ENCODE measurements at regions not wholly inside any gene's neighbourhood (a gene's known extent, or its start where the extent isn't known, plus 50 kb on each side); places are given as distances from the start of the nearest gene placed in this dataset.

DNA sequence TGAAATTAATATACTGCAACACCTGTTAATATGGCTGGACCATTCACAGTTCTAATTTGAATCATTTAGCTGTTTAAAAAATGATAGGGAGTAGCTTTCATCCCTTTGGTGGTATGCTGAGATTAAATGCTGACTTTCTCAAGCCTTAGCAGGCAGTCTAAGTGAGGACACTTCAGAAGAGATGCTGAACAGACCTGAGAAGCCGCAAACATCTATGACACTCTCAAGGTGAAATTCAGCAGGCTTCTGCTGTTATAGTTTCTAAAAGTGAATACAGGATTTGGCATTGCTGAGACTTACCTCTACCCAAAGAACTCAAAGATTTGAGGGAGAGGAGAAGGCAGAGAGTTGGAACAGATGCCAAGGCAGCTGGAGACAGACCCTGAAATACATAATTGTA, 431.2 kb upstream of the FAM98A start:
- TF ChIP-seq, protein P1, sequence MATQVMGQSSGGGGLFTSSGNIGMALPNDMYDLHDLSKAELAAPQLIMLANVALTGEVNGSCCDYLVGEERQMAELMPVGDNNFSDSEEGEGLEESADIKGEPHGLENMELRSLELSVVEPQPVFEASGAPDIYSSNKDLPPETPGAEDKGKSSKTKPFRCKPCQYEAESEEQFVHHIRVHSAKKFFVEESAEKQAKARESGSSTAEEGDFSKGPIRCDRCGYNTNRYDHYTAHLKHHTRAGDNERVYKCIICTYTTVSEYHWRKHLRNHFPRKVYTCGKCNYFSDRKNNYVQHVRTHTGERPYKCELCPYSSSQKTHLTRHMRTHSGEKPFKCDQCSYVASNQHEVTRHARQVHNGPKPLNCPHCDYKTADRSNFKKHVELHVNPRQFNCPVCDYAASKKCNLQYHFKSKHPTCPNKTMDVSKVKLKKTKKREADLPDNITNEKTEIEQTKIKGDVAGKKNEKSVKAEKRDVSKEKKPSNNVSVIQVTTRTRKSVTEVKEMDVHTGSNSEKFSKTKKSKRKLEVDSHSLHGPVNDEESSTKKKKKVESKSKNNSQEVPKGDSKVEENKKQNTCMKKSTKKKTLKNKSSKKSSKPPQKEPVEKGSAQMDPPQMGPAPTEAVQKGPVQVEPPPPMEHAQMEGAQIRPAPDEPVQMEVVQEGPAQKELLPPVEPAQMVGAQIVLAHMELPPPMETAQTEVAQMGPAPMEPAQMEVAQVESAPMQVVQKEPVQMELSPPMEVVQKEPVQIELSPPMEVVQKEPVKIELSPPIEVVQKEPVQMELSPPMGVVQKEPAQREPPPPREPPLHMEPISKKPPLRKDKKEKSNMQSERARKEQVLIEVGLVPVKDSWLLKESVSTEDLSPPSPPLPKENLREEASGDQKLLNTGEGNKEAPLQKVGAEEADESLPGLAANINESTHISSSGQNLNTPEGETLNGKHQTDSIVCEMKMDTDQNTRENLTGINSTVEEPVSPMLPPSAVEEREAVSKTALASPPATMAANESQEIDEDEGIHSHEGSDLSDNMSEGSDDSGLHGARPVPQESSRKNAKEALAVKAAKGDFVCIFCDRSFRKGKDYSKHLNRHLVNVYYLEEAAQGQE (IDR thresholded peaks at IDR 0.05), result no peak
- TF ChIP-seq FOXA1 (IDR thresholded peaks at IDR 0.05) (no peak), HNF4A (conservative IDR thresholded peaks at IDR 0.05) (no peak), RAD21 (IDR thresholded peaks at IDR 0.05) (no peak), EGR1 (IDR thresholded peaks at IDR 0.05; ENCODE audit: low read depth in 2 of 2) (no peak), HNF4G (IDR thresholded peaks at IDR 0.05) (no peak)
- TF ChIP-seq, protein P2, sequence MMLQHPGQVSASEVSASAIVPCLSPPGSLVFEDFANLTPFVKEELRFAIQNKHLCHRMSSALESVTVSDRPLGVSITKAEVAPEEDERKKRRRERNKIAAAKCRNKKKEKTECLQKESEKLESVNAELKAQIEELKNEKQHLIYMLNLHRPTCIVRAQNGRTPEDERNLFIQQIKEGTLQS (IDR thresholded peaks at IDR 0.05), result no peak
- TF ChIP-seq, protein P3, sequence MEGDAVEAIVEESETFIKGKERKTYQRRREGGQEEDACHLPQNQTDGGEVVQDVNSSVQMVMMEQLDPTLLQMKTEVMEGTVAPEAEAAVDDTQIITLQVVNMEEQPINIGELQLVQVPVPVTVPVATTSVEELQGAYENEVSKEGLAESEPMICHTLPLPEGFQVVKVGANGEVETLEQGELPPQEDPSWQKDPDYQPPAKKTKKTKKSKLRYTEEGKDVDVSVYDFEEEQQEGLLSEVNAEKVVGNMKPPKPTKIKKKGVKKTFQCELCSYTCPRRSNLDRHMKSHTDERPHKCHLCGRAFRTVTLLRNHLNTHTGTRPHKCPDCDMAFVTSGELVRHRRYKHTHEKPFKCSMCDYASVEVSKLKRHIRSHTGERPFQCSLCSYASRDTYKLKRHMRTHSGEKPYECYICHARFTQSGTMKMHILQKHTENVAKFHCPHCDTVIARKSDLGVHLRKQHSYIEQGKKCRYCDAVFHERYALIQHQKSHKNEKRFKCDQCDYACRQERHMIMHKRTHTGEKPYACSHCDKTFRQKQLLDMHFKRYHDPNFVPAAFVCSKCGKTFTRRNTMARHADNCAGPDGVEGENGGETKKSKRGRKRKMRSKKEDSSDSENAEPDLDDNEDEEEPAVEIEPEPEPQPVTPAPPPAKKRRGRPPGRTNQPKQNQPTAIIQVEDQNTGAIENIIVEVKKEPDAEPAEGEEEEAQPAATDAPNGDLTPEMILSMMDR (IDR thresholded peaks at IDR 0.05; ENCODE audit: low read depth, low read length, missing input control), result no peak
- Histone ChIP-seq H3K27ac (ENCODE audit: low read depth in 1 of 2, low read length in 2 of 2) (no peak overlapping the region), H3K9ac (ENCODE audit: low read depth in 1 of 2, low read length in 2 of 2) (no peak overlapping the region), H3K4me1 (ENCODE audit: control insufficient read depth in 4 of 4, insufficient read depth in 4 of 4, low read length in 3 of 4) (no peaks in the 10 kb centered on the region), H3K9me3 (ENCODE audit: control insufficient read depth in 4 of 4, low read length in 3 of 4) (no peaks in the 10 kb centered on the region), H3K36me3 (ENCODE audit: control insufficient read depth in 4 of 4, insufficient read depth in 3 of 4, low read depth in 1 of 4, low read length in 3 of 4) (no peaks in the 10 kb centered on the region), H3K27me3 (ENCODE audit: control insufficient read depth in 4 of 4, insufficient read depth in 4 of 4, low read length in 3 of 4) (no peaks in the 10 kb centered on the region), H3K4me3 (ENCODE audit: low read depth in 1 of 3, low read length in 3 of 3) (no peak overlapping the region)
- 85% methylated on average over 1 of the region's 1 CpG for WGBS
- no peak for DNase-seq (ENCODE audit: low spot score)

DNA sequence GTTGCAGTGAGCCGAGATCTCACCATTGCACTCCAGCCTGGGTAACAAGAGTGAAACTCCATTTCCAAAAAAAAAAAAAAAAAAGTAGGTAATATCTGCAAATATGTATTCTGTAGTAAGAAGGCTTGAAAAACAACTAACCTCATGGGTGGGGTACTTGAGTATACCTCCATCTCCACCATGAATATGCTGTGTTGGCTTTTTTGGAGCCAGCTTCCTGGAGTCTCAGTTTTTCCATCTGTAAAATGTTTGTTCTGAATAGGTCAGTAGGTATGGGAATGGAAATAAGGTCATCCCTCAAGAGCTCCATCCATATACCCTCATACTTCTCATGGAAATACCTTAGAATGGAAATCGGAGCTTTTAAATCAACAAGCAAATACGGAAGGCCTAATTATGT, 430.0 kb upstream of the FAM98A start:
- TF ChIP-seq HNF4A (conservative IDR thresholded peaks at IDR 0.05), result no peak
- TF ChIP-seq GABPA (IDR thresholded peaks at IDR 0.05 in 1 of 2, conservative IDR thresholded peaks at IDR 0.05 in 1 of 2), result no peak
- TF ChIP-seq EGR1 (IDR thresholded peaks at IDR 0.05; ENCODE audit: low read depth in 2 of 2), result no peak
- TF ChIP-seq HNF4G (IDR thresholded peaks at IDR 0.05), result no peak
- TF ChIP-seq, protein P1 (IDR thresholded peaks at IDR 0.05), result no peak
- TF ChIP-seq, protein P4, sequence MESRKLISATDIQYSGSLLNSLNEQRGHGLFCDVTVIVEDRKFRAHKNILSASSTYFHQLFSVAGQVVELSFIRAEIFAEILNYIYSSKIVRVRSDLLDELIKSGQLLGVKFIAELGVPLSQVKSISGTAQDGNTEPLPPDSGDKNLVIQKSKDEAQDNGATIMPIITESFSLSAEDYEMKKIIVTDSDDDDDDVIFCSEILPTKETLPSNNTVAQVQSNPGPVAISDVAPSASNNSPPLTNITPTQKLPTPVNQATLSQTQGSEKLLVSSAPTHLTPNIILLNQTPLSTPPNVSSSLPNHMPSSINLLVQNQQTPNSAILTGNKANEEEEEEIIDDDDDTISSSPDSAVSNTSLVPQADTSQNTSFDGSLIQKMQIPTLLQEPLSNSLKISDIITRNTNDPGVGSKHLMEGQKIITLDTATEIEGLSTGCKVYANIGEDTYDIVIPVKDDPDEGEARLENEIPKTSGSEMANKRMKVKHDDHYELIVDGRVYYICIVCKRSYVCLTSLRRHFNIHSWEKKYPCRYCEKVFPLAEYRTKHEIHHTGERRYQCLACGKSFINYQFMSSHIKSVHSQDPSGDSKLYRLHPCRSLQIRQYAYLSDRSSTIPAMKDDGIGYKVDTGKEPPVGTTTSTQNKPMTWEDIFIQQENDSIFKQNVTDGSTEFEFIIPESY (IDR thresholded peaks at IDR 0.05), result no peak
- no peak for TF ChIP-seq SP1 (IDR thresholded peaks at IDR 0.05)
- no peak for TF ChIP-seq RAD21 (IDR thresholded peaks at IDR 0.05)
- TF ChIP-seq RXRA (IDR thresholded peaks at IDR 0.05), result no peak
- no peak for TF ChIP-seq NR2F2 (IDR thresholded peaks at IDR 0.05)
- no peak for TF ChIP-seq YY1 (IDR thresholded peaks at IDR 0.05)
- TF ChIP-seq, protein P2 (IDR thresholded peaks at IDR 0.05), result no peak
- TF ChIP-seq, protein P5, sequence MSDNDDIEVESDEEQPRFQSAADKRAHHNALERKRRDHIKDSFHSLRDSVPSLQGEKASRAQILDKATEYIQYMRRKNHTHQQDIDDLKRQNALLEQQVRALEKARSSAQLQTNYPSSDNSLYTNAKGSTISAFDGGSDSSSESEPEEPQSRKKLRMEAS (IDR thresholded peaks at IDR 0.05), result no peak
- TF ChIP-seq FOXA2 (IDR thresholded peaks at IDR 0.05), result no peak
- TF ChIP-seq, protein P3 (IDR thresholded peaks at IDR 0.05; ENCODE audit: low read depth, low read length, missing input control), result no peak
- Histone ChIP-seq H3K4me1 (ENCODE audit: control insufficient read depth in 4 of 4, insufficient read depth in 4 of 4, low read length in 3 of 4) (no peaks in the 10 kb centered on the region), H3K36me3 (ENCODE audit: control insufficient read depth in 4 of 4, insufficient read depth in 3 of 4, low read depth in 1 of 4, low read length in 3 of 4) (no peaks in the 10 kb centered on the region), H3K9ac (ENCODE audit: low read depth in 1 of 2, low read length in 2 of 2) (no peak overlapping the region), H3K27ac (ENCODE audit: low read depth in 1 of 2, low read length in 2 of 2) (no peak overlapping the region), H3K27me3 (ENCODE audit: control insufficient read depth in 4 of 4, insufficient read depth in 4 of 4, low read length in 3 of 4) (no peaks in the 10 kb centered on the region), H3K4me3 (ENCODE audit: low read depth in 1 of 3, low read length in 3 of 3) (no peak overlapping the region), H3K9me3 (ENCODE audit: control insufficient read depth in 4 of 4, low read length in 3 of 4) (no peaks in the 10 kb centered on the region)
- 72% methylated on average over 3 of the region's 3 CpGs for WGBS
- no peak for DNase-seq (ENCODE audit: low spot score)
